PC-3 (cell line): ENCODE measurements at regions not wholly inside any gene's neighbourhood (a gene's known extent, or its start where the extent isn't known, plus 50 kb on each side); places are given as distances from the start of the nearest gene placed in this dataset.

ENCODE experiments used
- CTCF ChIP-seq: fragments of 300-600 bp; sonication (generic); conservative IDR thresholded peaks from 2 replicates; pipeline ENCODE4 v1.5.1; 2017; ENCODE audit warnings: antibody characterized with exemption, low read depth, mild to moderate bottlenecking, low read length
- EZH2 ChIP-seq: fragments of 300-600 bp; sonication (generic); IDR thresholded peaks from one replicate; pipeline ENCODE4 v1.6.1; 2017; ENCODE audit warnings: antibody characterized with exemption, mild to moderate bottlenecking, low read length; ENCODE audit not compliant: unreplicated experiment
- EZH2phosphoT487 ChIP-seq: fragments of 300-600 bp; sonication (generic); IDR thresholded peaks from 2 replicates; pipeline ENCODE4 v1.6.1; 2018; ENCODE audit warnings: mild to moderate bottlenecking, antibody characterized with exemption, low read length, borderline replicate concordance

- TF ChIP-seq CTCF (no peak), EZH2 (no peak), EZH2phosphoT487 (no peak)
Observed at GRCh38 chr10:113226399-113226798, 276.4 kb downstream of the TCF7L2 start.
